ENCODE measurements at regions not wholly inside any gene's neighbourhood (a gene's known extent, or its start where the extent isn't known, plus 50 kb on each side); places are given as distances from the start of the nearest gene placed in this dataset.

GRCh38 chr14:89707086-89707485 is 247.4 kb downstream of the EFCAB11 start:
- ATAC-seq: no peak
- H3K4me3 ChIP-seq: no peak overlapping the region
- no peaks in the 10 kb centered on the region for H3K9me3 ChIP-seq
- no peaks in the 10 kb centered on the region for H3K27me3 ChIP-seq (ENCODE audit: insufficient read depth in 3 of 3, low read length in 2 of 3)
- peaks cover under 1% of the 10 kb centered on the region for H3K4me1 ChIP-seq
- no peak overlapping the region for H3K27ac ChIP-seq
- no peak for DNase-seq
- intact Hi-C loops (cut with DNase I): no loop called here
- no peak for TF ChIP-seq CTCF (IDR thresholded peaks at IDR 0.05)
- 79 to 91% (median 90%) methylated on average over 2 of the region's 2 CpGs for WGBS, 3 donors
- no peaks in the 10 kb centered on the region for H3K36me3 ChIP-seq (ENCODE audit: insufficient read depth in 1 of 2, low read depth in 1 of 2)

GRCh38 chr14:89702876-89703200 is 251.7 kb downstream of the EFCAB11 start:
- Histone ChIP-seq H3K36me3 (ENCODE audit: insufficient read depth in 1 of 2, low read depth in 1 of 2) (no peaks in the 10 kb centered on the region), H3K27ac (no peak overlapping the region), H3K27me3 (ENCODE audit: insufficient read depth in 3 of 3, low read length in 2 of 3) (no peaks in the 10 kb centered on the region), H3K4me1 (peaks cover 4% of the 10 kb centered on the region), H3K9me3 (no peaks in the 10 kb centered on the region), H3K4me3 (no peak overlapping the region)
- 77 to 93% (median 91%) methylated on average over 2 of the region's 2 CpGs for WGBS, 3 donors
- ATAC-seq (no peak), DNase-seq (no peak)
- intact Hi-C loops (cut with DNase I): loop anchor here in 1 of 2 donors (5.0 kb wide), 1 partner anchor 76 kb away; no protein-coding TSS in a partner anchor
- no peak for TF ChIP-seq CTCF (IDR thresholded peaks at IDR 0.05)

GRCh38 chr14:89702073-89702875 is 252.3 kb downstream of the EFCAB11 start:
- Histone ChIP-seq H3K27ac (peak overlapping the region; percentile 72), H3K9me3 (no peaks in the 10 kb centered on the region), H3K4me3 (peak overlapping the region; percentile 82), H3K27me3 (ENCODE audit: insufficient read depth in 3 of 3, low read length in 2 of 3) (no peaks in the 10 kb centered on the region), H3K4me1 (peaks cover 4% of the 10 kb centered on the region), H3K36me3 (ENCODE audit: insufficient read depth in 1 of 2, low read depth in 1 of 2) (no peaks in the 10 kb centered on the region)
- WGBS, 3 donors: 23 to 45% (median 28%) methylated on average over 6 of the region's 6 CpGs
- DNase-seq: peak; percentile 36 to 55
- intact Hi-C loops (cut with DNase I): loop anchor here in 1 of 2 donors (5.0 kb wide), 1 partner anchor 75 kb away; no protein-coding TSS in a partner anchor
- TF ChIP-seq CTCF (IDR thresholded peaks at IDR 0.05): no peak
- ATAC-seq: peak; percentile 29 to 60 (median 38)

GRCh38 chr14:89701211-89702043 is 253.1 kb downstream of the EFCAB11 start:
- H3K27me3 ChIP-seq (ENCODE audit: insufficient read depth in 3 of 3, low read length in 2 of 3): no peaks in the 10 kb centered on the region
- H3K27ac ChIP-seq: peak overlapping the region; percentile 72
- ATAC-seq (peak; percentile 93 to 97 (median 96)), DNase-seq (peak; percentile 89 to 94)
- peaks cover 4% of the 10 kb centered on the region for H3K4me1 ChIP-seq
- no peak for TF ChIP-seq CTCF (IDR thresholded peaks at IDR 0.05)
- intact Hi-C loops (cut with DNase I): loop anchor here in 1 of 2 donors (5.0 kb wide), 1 partner anchor 74 kb away; no protein-coding TSS in a partner anchor
- H3K36me3 ChIP-seq (ENCODE audit: insufficient read depth in 1 of 2, low read depth in 1 of 2): no peaks in the 10 kb centered on the region
- H3K4me3 ChIP-seq: peak overlapping the region; percentile 82
- WGBS, 3 donors: 4 to 14% (median 5%) methylated on average over 42 to 60 of the region's 81 CpGs
- no peaks in the 10 kb centered on the region for H3K9me3 ChIP-seq

Measured in psoas muscle (tissue), 7 donors.